A673 (cell line): ENCODE measurements at regions not wholly inside any gene's neighbourhood (a gene's known extent, or its start where the extent isn't known, plus 50 kb on each side); places are given as distances from the start of the nearest gene placed in this dataset.

ENCODE experiments used
- BruUV-seq: library from RNA; stranded (reverse); fragments of 400-500 nt; replicated peaks from 2 replicates; lab custom pipeline; 2021; lab: Mats Ljungman, UMichigan
- CTCF ChIA-PET: fragments of 300-600 bp; sonication (Branson Sonifier 250); formaldehyde crosslinking; loops from one replicate; lab custom pipeline; 2022; ENCODE audit warnings: antibody characterized with exemption; lab: Charles Lee
- POLR2A ChIA-PET: fragments of 300-600 bp; sonication (Branson Sonifier 250); formaldehyde crosslinking; loops from one replicate; lab custom pipeline; 2022; ENCODE audit warnings: antibody characterized with exemption; ENCODE audit not compliant: low non-redundant PET; lab: Charles Lee
- DNase-seq: peaks from one replicate; pipeline ENCODE4 v3.0.0-alpha.2; 2015; ENCODE audit warnings: low spot score
- H3K27ac ChIP-seq: fragments of 200-600 bp; sonication (generic); 2 replicates; pipeline ENCODE4 v1.5.1; 2016; ENCODE audit warnings: mixed run types, low read depth, mild to moderate bottlenecking, mixed read lengths, antibody characterized with exemption, low read length; ENCODE audit not compliant: poor library complexity, severe bottlenecking
- H3K27me3 ChIP-seq: fragments of 200-600 bp; sonication (generic); replicated peaks from 2 replicates; pipeline ENCODE4 v1.6.1; 2017; ENCODE audit warnings: mixed run types, low read depth, mild to moderate bottlenecking, mixed read lengths, antibody characterized with exemption, low read length; ENCODE audit not compliant: insufficient read depth, poor library complexity
- H3K36me3 ChIP-seq: fragments of 200-600 bp; sonication (generic); 2 replicates; pipeline ENCODE4 v1.6.1; 2016; ENCODE audit warnings: mixed run types, mild to moderate bottlenecking, mixed read lengths, antibody characterized with exemption, low read length; ENCODE audit not compliant: insufficient read depth, poor library complexity, severe bottlenecking
- H3K4me1 ChIP-seq: fragments of 200-600 bp; sonication (generic); 2 replicates; pipeline ENCODE4 v1.6.1; 2017; ENCODE audit warnings: mixed run types, mild to moderate bottlenecking, mixed read lengths, antibody characterized with exemption, low read length; ENCODE audit not compliant: insufficient read depth, poor library complexity, severe bottlenecking
- H3K4me3 ChIP-seq: fragments of 200-600 bp; sonication (generic); 2 replicates; pipeline ENCODE4 v1.5.1; 2016; ENCODE audit warnings: low read depth, mixed run types, mild to moderate bottlenecking, mixed read lengths, low read length; ENCODE audit not compliant: poor library complexity, severe bottlenecking
- H3K9me3 ChIP-seq: fragments of 200-600 bp; sonication (generic); 2 replicates; pipeline ENCODE4 v1.6.1; 2016; ENCODE audit warnings: mixed run types, low read depth, mild to moderate bottlenecking, mixed read lengths, antibody characterized with exemption, low read length; ENCODE audit not compliant: poor library complexity, severe bottlenecking
- EZH2 ChIP-seq: fragments of 200-600 bp; sonication (generic); IDR thresholded peaks from 2 replicates; pipeline ENCODE4 v1.6.1; 2017; ENCODE audit warnings: borderline replicate concordance, low read depth, mild to moderate bottlenecking, mixed read lengths, antibody characterized with exemption, low read length; ENCODE audit not compliant: poor library complexity, severe bottlenecking
- intact Hi-C: fragments of 100-400 bp; cut with micrococcal nuclease; formaldehyde crosslinking; loops from one replicate; pipeline ENCODE4 v1.10.0; 2022; ENCODE audit not compliant: unreplicated experiment
- TF ChIP-seq, protein P1 (sequence below): fragments of 300-800, 200-600 bp; sonication (generic); conservative IDR thresholded peaks from 2 replicates; pipeline ENCODE4 v1.5.1; 2017; ENCODE audit warnings: low read depth, mild to moderate bottlenecking, antibody characterized with exemption, low read length, moderate library complexity, mixed read lengths

DNA sequence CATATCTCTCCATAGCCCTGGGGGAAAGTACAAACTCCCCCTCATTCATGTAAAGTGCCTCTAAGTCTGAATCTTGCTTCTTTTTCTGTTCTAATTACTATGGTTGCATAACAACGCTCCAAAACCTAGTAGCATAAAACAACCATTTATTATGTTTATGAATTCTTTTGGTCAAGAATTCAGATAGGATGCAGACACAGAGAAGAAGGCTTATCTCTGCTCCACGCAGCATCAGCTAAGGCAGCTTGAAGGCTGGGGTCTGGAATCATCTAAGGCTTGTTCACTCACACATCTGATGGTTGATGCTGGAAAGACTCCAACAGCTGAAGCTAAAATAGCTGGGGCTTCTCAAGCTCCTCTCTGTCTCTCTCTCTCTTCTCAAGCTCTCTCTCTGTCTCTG lies 564.5 kb downstream of the ZNF674 start:
- Histone ChIP-seq H3K27ac (no peak overlapping the region), H3K27me3 (no peaks in the 10 kb centered on the region), H3K9me3 (no peaks in the 10 kb centered on the region), H3K36me3 (no peaks in the 10 kb centered on the region), H3K4me1 (no peaks in the 10 kb centered on the region), H3K4me3 (no peak overlapping the region)
- TF ChIP-seq, protein P1, sequence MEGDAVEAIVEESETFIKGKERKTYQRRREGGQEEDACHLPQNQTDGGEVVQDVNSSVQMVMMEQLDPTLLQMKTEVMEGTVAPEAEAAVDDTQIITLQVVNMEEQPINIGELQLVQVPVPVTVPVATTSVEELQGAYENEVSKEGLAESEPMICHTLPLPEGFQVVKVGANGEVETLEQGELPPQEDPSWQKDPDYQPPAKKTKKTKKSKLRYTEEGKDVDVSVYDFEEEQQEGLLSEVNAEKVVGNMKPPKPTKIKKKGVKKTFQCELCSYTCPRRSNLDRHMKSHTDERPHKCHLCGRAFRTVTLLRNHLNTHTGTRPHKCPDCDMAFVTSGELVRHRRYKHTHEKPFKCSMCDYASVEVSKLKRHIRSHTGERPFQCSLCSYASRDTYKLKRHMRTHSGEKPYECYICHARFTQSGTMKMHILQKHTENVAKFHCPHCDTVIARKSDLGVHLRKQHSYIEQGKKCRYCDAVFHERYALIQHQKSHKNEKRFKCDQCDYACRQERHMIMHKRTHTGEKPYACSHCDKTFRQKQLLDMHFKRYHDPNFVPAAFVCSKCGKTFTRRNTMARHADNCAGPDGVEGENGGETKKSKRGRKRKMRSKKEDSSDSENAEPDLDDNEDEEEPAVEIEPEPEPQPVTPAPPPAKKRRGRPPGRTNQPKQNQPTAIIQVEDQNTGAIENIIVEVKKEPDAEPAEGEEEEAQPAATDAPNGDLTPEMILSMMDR, result no peak
- no peak for TF ChIP-seq EZH2
- no TSS peak for BruUV-seq
- ChIA-PET CTCF (no interaction called here), POLR2A (interaction anchor here (0.7 kb wide), 1 partner anchor 820 kb away, joined by 3 read pairs; no protein-coding TSS in a partner anchor)
- DNase-seq, result no peak
- intact Hi-C loops, result no loop called here

DNA sequence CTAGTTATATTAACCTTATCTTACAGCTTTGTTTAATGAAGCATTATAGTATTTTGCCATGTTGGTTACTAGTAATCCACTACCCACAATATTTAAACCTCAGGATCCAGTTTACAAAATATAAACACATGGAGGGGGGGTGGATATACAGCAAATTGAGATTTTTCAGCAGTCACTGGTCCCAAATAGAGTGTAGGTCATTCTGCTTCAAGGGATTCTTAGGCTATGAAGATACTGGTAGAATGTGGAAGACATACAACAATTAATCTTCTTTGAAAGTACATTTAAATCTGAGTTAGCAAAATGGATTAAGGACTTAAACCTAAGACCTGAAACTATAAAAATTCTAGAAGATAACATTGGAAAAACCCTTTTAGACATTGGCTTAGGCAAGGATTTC lies 569.6 kb downstream of the ZNF674 start:
- Histone ChIP-seq H3K4me3 (no peak overlapping the region), H3K27me3 (no peaks in the 10 kb centered on the region), H3K4me1 (no peaks in the 10 kb centered on the region), H3K9me3 (no peaks in the 10 kb centered on the region), H3K27ac (no peak overlapping the region), H3K36me3 (no peaks in the 10 kb centered on the region)
- intact Hi-C loops, result no loop called here
- no peak for DNase-seq
- ChIA-PET POLR2A (no interaction called here), CTCF (no interaction called here)
- no peak for TF ChIP-seq EZH2
- TF ChIP-seq, protein P1, result no peak
- no TSS peak for BruUV-seq

DNA sequence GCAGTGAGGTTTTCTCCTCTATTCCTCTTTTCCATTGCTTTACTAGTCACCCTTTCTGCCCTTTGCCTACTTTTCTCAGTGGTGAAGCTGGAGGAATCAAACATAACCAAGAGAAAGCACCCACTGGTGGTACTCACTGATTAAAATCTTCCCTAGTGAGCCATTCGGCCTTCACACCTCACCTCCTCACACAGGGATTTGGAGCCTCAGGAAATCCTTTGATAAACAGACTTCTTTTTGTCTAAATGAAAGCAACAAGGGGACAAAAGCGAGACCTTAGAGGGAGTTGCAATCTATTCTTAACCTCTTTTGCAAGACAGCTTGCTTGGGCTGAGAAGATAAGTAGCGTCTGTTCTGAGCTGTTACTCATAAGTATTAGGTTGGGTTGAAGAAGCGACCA lies 572.6 kb downstream of the ZNF674 start:
- no peak for DNase-seq
- ChIA-PET CTCF (no interaction called here), POLR2A (no interaction called here)
- BruUV-seq, result no TSS peak
- no peaks in the 10 kb centered on the region for H3K9me3 ChIP-seq
- H3K27me3 ChIP-seq, result no peaks in the 10 kb centered on the region
- intact Hi-C loops, result no loop called here
- H3K4me1 ChIP-seq, result no peaks in the 10 kb centered on the region
- TF ChIP-seq, protein P1, result no peak
- TF ChIP-seq EZH2, result no peak
- H3K36me3 ChIP-seq, result no peaks in the 10 kb centered on the region
- H3K27ac ChIP-seq, result no peak overlapping the region
- H3K4me3 ChIP-seq, result no peak overlapping the region
